ENCODE measurements at regions not wholly inside any gene's neighbourhood (a gene's known extent, or its start where the extent isn't known, plus 50 kb on each side); places are given as distances from the start of the nearest gene placed in this dataset.

DNA sequence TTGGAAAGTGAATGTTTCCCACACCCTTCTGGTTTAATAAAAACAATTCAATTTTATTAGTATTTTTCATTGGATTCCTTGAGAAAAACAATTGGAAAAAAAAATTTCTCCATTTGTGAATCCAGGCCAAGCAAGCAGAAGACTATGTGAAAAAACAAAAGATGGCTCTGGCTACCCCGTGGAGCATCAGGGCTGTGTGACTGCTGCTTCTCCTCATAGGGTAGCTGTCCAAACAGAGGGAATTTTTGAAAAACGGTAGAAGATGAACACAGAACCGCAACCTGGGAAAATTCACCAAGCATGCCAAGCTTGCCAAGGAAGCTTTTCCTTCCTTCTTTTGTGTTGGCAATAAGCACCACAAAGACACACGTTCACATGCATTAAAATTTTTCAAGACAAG is 71.3 kb upstream of the ACVR2A start:
- Histone ChIP-seq H3K27me3 (replicated peaks in 1 of 4; ENCODE audit: control extremely low read depth in 1 of 4, control insufficient read depth in 3 of 4, insufficient read depth in 4 of 4, low read length in 3 of 4) (no peaks in the 10 kb centered on the region), H4K20me1 (ENCODE audit: control insufficient read depth, insufficient read depth, low read length, poor library complexity, severe bottlenecking) (no peaks in the 10 kb centered on the region), H3K9ac (ENCODE audit: low read length) (no peak overlapping the region), H3K79me2 (ENCODE audit: control insufficient read depth, insufficient read depth, low read length) (no peaks in the 10 kb centered on the region), H3K4me2 (replicated peaks; ENCODE audit: low read depth, low read length, poor library complexity, severe bottlenecking) (no peak overlapping the region), H3K9me3 (ENCODE audit: control extremely low read depth in 1 of 3, control insufficient read depth in 2 of 3, insufficient read depth in 1 of 3, low read length in 2 of 3) (no peaks in the 10 kb centered on the region), H3K4me3 (ENCODE audit: control extremely low read depth in 1 of 5, extremely low read depth in 1 of 5, insufficient read depth in 1 of 5, low read depth in 2 of 5, low read length in 4 of 5) (no peak overlapping the region), H3K27ac (ENCODE audit: low read length in 2 of 2) (no peak overlapping the region), H3K36me3 (replicated peaks in 1 of 2; ENCODE audit: control extremely low read depth in 1 of 2, control insufficient read depth in 1 of 2, extremely low read depth in 1 of 2, insufficient read depth in 2 of 2, low read length in 1 of 2) (no peaks in the 10 kb centered on the region), H2AFZ (ENCODE audit: insufficient read depth, low read depth, low read length, poor library complexity, severe bottlenecking) (no peak overlapping the region), H3K4me1 (ENCODE audit: control insufficient read depth in 2 of 2, insufficient read depth in 2 of 2, low read length in 2 of 2) (no peaks in the 10 kb centered on the region)
- ChIA-PET CTCF (no interaction called here), POLR2A (no interaction called here)
- ATAC-seq (ENCODE audit: low read depth): no peak
- Mint-ChIP-seq H3K9me3 (ENCODE audit: insufficient read depth) (no peaks in the 10 kb centered on the region), H3K4me1 (no peaks in the 10 kb centered on the region), H3K27me3 (peaks cover 5% of the 10 kb centered on the region), H3K27ac (no peak overlapping the region), H3K4me3 (no peak overlapping the region)
- DNase-seq: no peak
- TF ChIP-seq, protein P1, sequence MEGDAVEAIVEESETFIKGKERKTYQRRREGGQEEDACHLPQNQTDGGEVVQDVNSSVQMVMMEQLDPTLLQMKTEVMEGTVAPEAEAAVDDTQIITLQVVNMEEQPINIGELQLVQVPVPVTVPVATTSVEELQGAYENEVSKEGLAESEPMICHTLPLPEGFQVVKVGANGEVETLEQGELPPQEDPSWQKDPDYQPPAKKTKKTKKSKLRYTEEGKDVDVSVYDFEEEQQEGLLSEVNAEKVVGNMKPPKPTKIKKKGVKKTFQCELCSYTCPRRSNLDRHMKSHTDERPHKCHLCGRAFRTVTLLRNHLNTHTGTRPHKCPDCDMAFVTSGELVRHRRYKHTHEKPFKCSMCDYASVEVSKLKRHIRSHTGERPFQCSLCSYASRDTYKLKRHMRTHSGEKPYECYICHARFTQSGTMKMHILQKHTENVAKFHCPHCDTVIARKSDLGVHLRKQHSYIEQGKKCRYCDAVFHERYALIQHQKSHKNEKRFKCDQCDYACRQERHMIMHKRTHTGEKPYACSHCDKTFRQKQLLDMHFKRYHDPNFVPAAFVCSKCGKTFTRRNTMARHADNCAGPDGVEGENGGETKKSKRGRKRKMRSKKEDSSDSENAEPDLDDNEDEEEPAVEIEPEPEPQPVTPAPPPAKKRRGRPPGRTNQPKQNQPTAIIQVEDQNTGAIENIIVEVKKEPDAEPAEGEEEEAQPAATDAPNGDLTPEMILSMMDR (IDR thresholded peaks at IDR 0.05): no peak
- no peak for TF ChIP-seq EZH2 (IDR thresholded peaks at IDR 0.05; ENCODE audit: borderline replicate concordance, insufficient read depth, low read depth, low read length, poor library complexity, severe bottlenecking)
- intact Hi-C loops (cut with micrococcal nuclease): no loop called here
- WGBS (ENCODE audit: insufficient coverage): 58% methylated on average over 3 of the region's 4 CpGs

DNA sequence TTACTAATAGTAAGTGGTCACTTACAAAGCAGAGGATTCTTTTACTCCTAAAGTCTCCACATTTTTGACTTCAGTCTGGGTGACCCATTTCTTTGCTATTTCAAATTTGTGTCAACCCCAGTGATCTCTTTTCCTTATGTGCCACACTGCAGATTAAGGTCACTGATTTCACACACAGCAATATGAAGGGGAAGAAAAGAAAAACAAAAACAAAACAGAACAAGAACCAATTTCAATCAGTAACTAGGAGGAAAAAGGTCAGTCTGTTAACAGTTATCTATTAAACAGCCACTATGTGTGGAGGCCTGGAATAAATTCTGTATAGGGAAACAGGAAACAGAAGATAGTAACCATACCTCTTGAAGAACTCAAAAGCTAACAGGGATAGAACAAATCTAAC is 72.0 kb upstream of the ACVR2A start:
- no peak overlapping the region for H3K9ac ChIP-seq (ENCODE audit: low read length)
- H3K4me3 ChIP-seq (ENCODE audit: control extremely low read depth in 1 of 5, extremely low read depth in 1 of 5, insufficient read depth in 1 of 5, low read depth in 2 of 5, low read length in 4 of 5): no peak overlapping the region
- intact Hi-C loops (cut with micrococcal nuclease): no loop called here
- no peaks in the 10 kb centered on the region for H3K9me3 ChIP-seq (ENCODE audit: control extremely low read depth in 1 of 3, control insufficient read depth in 2 of 3, insufficient read depth in 1 of 3, low read length in 2 of 3)
- no peaks in the 10 kb centered on the region for H3K36me3 ChIP-seq (replicated peaks in 1 of 2; ENCODE audit: control extremely low read depth in 1 of 2, control insufficient read depth in 1 of 2, extremely low read depth in 1 of 2, insufficient read depth in 2 of 2, low read length in 1 of 2)
- H3K79me2 ChIP-seq (ENCODE audit: control insufficient read depth, insufficient read depth, low read length): no peaks in the 10 kb centered on the region
- no peak overlapping the region for H2AFZ ChIP-seq (ENCODE audit: insufficient read depth, low read depth, low read length, poor library complexity, severe bottlenecking)
- H3K27ac Mint-ChIP-seq: no peak overlapping the region
- no peak overlapping the region for H3K27ac ChIP-seq (ENCODE audit: low read length in 2 of 2)
- no peak overlapping the region for H3K4me2 ChIP-seq (replicated peaks; ENCODE audit: low read depth, low read length, poor library complexity, severe bottlenecking)
- no peak for TF ChIP-seq EZH2 (IDR thresholded peaks at IDR 0.05; ENCODE audit: borderline replicate concordance, insufficient read depth, low read depth, low read length, poor library complexity, severe bottlenecking)
- POLR2A ChIA-PET: no interaction called here
- DNase-seq (no peak), ATAC-seq (ENCODE audit: low read depth) (no peak)
- H3K9me3 Mint-ChIP-seq (ENCODE audit: insufficient read depth): no peaks in the 10 kb centered on the region
- no peaks in the 10 kb centered on the region for H3K27me3 ChIP-seq (replicated peaks in 1 of 4; ENCODE audit: control extremely low read depth in 1 of 4, control insufficient read depth in 3 of 4, insufficient read depth in 4 of 4, low read length in 3 of 4)
- peaks cover 5% of the 10 kb centered on the region for H3K27me3 Mint-ChIP-seq
- no peaks in the 10 kb centered on the region for H3K4me1 Mint-ChIP-seq
- no peaks in the 10 kb centered on the region for H3K4me1 ChIP-seq (ENCODE audit: control insufficient read depth in 2 of 2, insufficient read depth in 2 of 2, low read length in 2 of 2)
- CTCF ChIA-PET: no interaction called here
- no peak overlapping the region for H3K4me3 Mint-ChIP-seq
- H4K20me1 ChIP-seq (ENCODE audit: control insufficient read depth, insufficient read depth, low read length, poor library complexity, severe bottlenecking): no peaks in the 10 kb centered on the region
